RWPE2 (cell line): ENCODE measurements at regions not wholly inside any gene's neighbourhood (a gene's known extent, or its start where the extent isn't known, plus 50 kb on each side); places are given as distances from the start of the nearest gene placed in this dataset.
"Not testable (repeated sequence)": the region's sequence is repeated elsewhere in the genome, so short reads cannot be mapped to it uniquely, and the experiment has no call there.

Experiments used
- ATAC-seq: fragments of 200-7000 bp; cut with Tn5 transposase; 3 replicates; pipeline ENCODE4 v1.9.1; 2021; ENCODE audit warnings: low read depth
- DNase-seq: peaks from one replicate; pipeline ENCODE4 v3.0.0-alpha.2; 2020; ENCODE audit warnings: low spot score
- H3K27ac ChIP-seq: fragments of 450-650 bp; 2 replicates; pipeline ENCODE4 v1.5.1; 2017; ENCODE audit warnings: mild to moderate bottlenecking; ENCODE audit not compliant: poor library complexity, severe bottlenecking
- H3K27me3 ChIP-seq: fragments of 250-450 bp; sonication (Bioruptor Pico); 2 replicates; pipeline ENCODE4 v1.5.1; 2021; ENCODE audit warnings: mild to moderate bottlenecking, moderate library complexity; ENCODE audit not compliant: insufficient read depth, poor library complexity, severe bottlenecking
- H3K36me3 ChIP-seq: fragments of 250-450 bp; sonication (Bioruptor Pico); 2 replicates; pipeline ENCODE4 v1.5.1; 2020; ENCODE audit warnings: low read depth, mild to moderate bottlenecking, moderate library complexity
- H3K4me1 ChIP-seq: fragments of 250-450 bp; sonication (Bioruptor Pico); 2 replicates; pipeline ENCODE4 v1.5.1; 2021; ENCODE audit warnings: mild to moderate bottlenecking, moderate library complexity; ENCODE audit not compliant: insufficient read depth, poor library complexity, severe bottlenecking
- H3K4me3 ChIP-seq: fragments of 250-450 bp; sonication (Bioruptor Pico); 2 replicates; pipeline ENCODE4 v1.5.1; 2021; ENCODE audit warnings: mild to moderate bottlenecking, moderate library complexity; ENCODE audit not compliant: severe bottlenecking
- H3K9me3 ChIP-seq: fragments of 250-450 bp; sonication (Bioruptor Pico); 2 replicates; pipeline ENCODE4 v1.5.1; 2021; ENCODE audit warnings: mild to moderate bottlenecking, moderate library complexity; ENCODE audit not compliant: severe bottlenecking
- TF ChIP-seq, protein P1 (sequence below): fragments of 450-650 bp; IDR thresholded peaks from one replicate; pipeline ENCODE4 v1.5.1; 2017; ENCODE audit warnings: mild to moderate bottlenecking, moderate library complexity; ENCODE audit not compliant: poor library complexity, severe bottlenecking

DNA sequence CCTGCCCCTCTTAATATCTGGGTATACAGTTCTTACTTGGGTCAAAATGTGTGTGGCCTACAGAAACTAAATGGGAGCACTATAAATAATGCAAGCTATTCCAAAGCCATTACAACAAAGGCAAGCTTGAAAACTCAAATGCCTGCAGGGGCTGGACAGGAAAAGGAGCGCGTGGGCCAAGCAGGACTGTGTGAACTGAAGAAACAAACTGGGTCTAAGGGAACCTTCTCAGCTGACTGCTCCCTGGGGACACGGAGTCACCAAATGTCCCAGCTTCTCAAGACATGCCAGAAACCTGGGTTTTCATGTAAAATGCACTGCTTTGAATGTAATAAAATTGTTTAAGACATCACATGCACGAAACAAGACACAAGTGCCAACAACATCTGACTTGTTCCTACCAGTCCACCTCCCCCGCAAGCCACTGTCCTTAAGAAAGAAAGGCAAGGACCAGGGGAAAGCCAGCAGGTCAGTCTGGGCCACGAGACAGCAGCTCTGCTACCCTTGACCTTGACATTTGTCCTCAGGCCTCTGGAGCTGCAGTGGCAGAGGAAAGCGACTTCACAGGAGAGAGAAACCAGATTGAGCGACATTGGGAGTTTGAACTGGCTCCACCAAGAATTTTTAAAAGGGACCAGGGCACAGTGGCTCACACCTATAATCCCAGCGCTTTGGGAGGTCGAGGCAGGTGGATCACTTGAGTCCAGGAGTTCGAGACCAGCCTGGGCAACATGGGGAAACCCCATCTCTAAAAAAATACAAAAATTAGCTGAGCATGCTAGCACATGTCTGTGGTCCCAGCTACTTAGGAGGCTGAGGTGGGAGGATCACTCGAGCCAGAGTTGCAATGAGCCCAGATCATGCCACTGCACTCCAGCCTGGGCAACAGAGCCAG lies 89.7 kb upstream of the SH3BP4 start:
- Histone ChIP-seq H3K9me3 (no peaks in the 10 kb centered on the region), H3K4me1 (peaks cover 12% of the 10 kb centered on the region), H3K27me3 (no peaks in the 10 kb centered on the region), H3K27ac (no peak overlapping the region), H3K4me3 (no peak overlapping the region), H3K36me3 (no peaks in the 10 kb centered on the region)
- DNase-seq (no peak), ATAC-seq (no peak)
- TF ChIP-seq, protein P1, sequence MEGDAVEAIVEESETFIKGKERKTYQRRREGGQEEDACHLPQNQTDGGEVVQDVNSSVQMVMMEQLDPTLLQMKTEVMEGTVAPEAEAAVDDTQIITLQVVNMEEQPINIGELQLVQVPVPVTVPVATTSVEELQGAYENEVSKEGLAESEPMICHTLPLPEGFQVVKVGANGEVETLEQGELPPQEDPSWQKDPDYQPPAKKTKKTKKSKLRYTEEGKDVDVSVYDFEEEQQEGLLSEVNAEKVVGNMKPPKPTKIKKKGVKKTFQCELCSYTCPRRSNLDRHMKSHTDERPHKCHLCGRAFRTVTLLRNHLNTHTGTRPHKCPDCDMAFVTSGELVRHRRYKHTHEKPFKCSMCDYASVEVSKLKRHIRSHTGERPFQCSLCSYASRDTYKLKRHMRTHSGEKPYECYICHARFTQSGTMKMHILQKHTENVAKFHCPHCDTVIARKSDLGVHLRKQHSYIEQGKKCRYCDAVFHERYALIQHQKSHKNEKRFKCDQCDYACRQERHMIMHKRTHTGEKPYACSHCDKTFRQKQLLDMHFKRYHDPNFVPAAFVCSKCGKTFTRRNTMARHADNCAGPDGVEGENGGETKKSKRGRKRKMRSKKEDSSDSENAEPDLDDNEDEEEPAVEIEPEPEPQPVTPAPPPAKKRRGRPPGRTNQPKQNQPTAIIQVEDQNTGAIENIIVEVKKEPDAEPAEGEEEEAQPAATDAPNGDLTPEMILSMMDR, result no peak

DNA sequence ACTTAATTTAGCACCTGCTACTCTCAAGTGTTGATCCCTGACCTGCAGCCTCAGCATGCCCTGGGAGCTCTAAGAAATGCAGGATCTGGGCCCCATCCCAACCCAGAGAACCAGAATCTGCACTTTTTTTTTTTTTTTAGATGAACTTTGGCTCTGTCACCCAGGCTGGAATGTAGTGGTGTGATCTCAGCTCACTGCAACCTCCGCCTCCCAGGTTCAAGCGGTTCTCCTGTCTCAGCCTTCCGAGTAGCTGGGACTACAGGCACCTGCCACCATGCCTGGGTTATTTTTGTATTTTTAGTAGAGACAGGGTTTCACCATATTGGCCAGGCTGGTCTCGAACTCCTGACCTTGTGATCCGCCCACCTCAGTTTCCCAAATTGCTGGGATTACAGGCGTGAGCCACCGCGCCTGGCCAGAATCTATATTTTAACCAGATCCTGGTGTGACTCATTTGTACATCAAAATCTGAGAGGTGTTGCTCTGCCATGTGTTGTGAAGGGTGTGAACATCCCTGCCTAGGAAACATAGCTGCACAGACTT lies 92.4 kb upstream of the SH3BP4 start:
- not testable (repeated sequence) for H3K9me3 ChIP-seq, ATAC-seq, H3K27ac ChIP-seq, H3K4me3 ChIP-seq, H3K27me3 ChIP-seq, DNase-seq, H3K36me3 ChIP-seq
- H3K4me1 ChIP-seq, result peaks cover 12% of the 10 kb centered on the region

GRCh38 chr2:234858790-234859329 lies 93.0 kb upstream of the SH3BP4 start:
- TF ChIP-seq, protein P1, result no peak
- H3K9me3 ChIP-seq, result no peaks in the 10 kb centered on the region
- no peak for ATAC-seq

DNA sequence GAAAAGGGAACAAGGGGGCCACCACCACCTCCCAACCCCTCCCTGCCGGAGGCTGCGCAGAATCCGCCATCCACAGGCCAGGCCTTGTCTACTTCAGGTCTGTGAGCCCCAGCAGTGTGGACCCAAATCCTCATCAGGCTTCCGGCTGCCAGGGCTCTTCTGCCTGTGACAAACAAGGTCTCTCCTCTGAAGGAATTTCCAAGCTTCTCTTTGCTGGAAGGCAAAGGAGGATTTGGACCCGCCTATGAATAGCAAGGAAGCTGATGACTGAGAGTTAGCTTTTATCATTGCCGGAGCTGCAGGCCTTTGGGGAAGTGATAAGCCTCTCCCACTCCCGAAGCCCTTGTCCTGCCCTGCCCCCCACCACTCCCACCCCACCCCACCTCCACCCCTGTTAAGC lies 93.7 kb upstream of the SH3BP4 start:
- Histone ChIP-seq H3K36me3 (no peaks in the 10 kb centered on the region), H3K27ac (no peak overlapping the region), H3K4me3 (no peak overlapping the region), H3K4me1 (peaks cover 2% of the 10 kb centered on the region), H3K27me3 (no peaks in the 10 kb centered on the region), H3K9me3 (no peaks in the 10 kb centered on the region)
- no peak for DNase-seq
- TF ChIP-seq, protein P1, result no peak
- ATAC-seq, result no peak

More at GRCh38 chr2:234858790-234859329, 93.0 kb upstream of the SH3BP4 start:
- Histone ChIP-seq H3K4me1 (peaks cover 10% of the 10 kb centered on the region), H3K36me3 (no peaks in the 10 kb centered on the region), H3K4me3 (no peak overlapping the region), H3K27me3 (no peaks in the 10 kb centered on the region), H3K27ac (no peak overlapping the region)
- no peak for DNase-seq

DNA sequence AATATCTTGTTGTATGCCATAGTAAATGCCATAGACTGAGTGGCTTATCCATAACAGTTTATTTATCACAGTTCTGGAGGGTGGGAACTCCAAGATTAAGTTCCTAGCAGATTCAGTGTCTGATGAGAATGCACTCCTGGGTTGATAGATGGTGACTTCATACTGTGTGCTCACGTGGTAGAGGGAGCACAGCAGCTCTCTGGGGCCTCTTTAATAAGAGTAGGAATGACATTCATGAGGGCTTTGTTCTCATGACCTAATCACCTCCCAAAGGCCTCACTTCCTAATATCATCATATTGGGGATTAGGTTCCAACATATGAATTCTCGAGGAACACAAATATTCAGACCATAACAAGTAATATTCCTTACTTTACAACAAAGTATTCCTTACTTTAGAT lies 98.1 kb upstream of the SH3BP4 start:
- H3K4me1 ChIP-seq, result no peaks in the 10 kb centered on the region
- H3K4me3 ChIP-seq, result no peak overlapping the region
- no peak overlapping the region for H3K27ac ChIP-seq
- TF ChIP-seq, protein P1, result no peak
- no peaks in the 10 kb centered on the region for H3K27me3 ChIP-seq
- no peaks in the 10 kb centered on the region for H3K36me3 ChIP-seq
- no peak for DNase-seq
- no peaks in the 10 kb centered on the region for H3K9me3 ChIP-seq
- no peak for ATAC-seq
